Smooth muscle cell (in vitro differentiated cells): ENCODE measurements at regions not wholly inside any gene's neighbourhood (a gene's known extent, or its start where the extent isn't known, plus 50 kb on each side); places are given as distances from the start of the nearest gene placed in this dataset.

Experiments used
- DNase-seq: peaks from one replicate; lab custom pipeline; 2025; ENCODE audit not compliant: unreplicated experiment; lab: John Stamatoyannopoulos, UW
- H2AFZ ChIP-seq: fragments of 200-600 bp; sonication (generic); 2 replicates; pipeline ENCODE4 v1.6.0; 2016; ENCODE audit warnings: antibody characterized with exemption, low read depth, mild to moderate bottlenecking
- H3F3A ChIP-seq: fragments of 200-600 bp; sonication (generic); 2 replicates; pipeline ENCODE4 v1.6.0; 2017; ENCODE audit warnings: antibody characterized with exemption, low read depth
- H3K27ac ChIP-seq: fragments of 200-600 bp; sonication (generic); 2 replicates; pipeline ENCODE4 v1.5.1; 2016; ENCODE audit warnings: low read depth, mild to moderate bottlenecking
- H3K27me3 ChIP-seq: fragments of 200-600 bp; sonication (generic); 2 replicates; pipeline ENCODE4 v1.6.1; 2016; ENCODE audit warnings: low read depth, mild to moderate bottlenecking
- H3K36me3 ChIP-seq: fragments of 200-600 bp; sonication (generic); 2 replicates; pipeline ENCODE4 v1.5.1; 2016; ENCODE audit warnings: low read depth
- H3K4me1 ChIP-seq: fragments of 200-600 bp; sonication (generic); 2 replicates; pipeline ENCODE4 v1.5.1; 2016; ENCODE audit warnings: low read depth
- H3K4me2 ChIP-seq: fragments of 200-600 bp; sonication (generic); 2 replicates; pipeline ENCODE4 v1.6.0; 2016; ENCODE audit warnings: mild to moderate bottlenecking
- H3K4me3 ChIP-seq: fragments of 200-600 bp; sonication (generic); 2 replicates; pipeline ENCODE4 v1.5.1; 2016; ENCODE audit warnings: mild to moderate bottlenecking
- H3K79me2 ChIP-seq: fragments of 200-600 bp; sonication (generic); 2 replicates; pipeline ENCODE4 v1.6.0; 2016; ENCODE audit warnings: low read depth, mild to moderate bottlenecking
- H3K9ac ChIP-seq: fragments of 200-600 bp; sonication (generic); 2 replicates; pipeline ENCODE4 v1.6.0; 2016; ENCODE audit warnings: low read depth
- H3K9me3 ChIP-seq: fragments of 200-600 bp; sonication (generic); replicated peaks from 2 replicates; pipeline ENCODE4 v1.5.1; 2016; ENCODE audit warnings: low read depth
- H4K20me1 ChIP-seq: fragments of 200-600 bp; sonication (generic); 2 replicates; pipeline ENCODE4 v1.6.0; 2016; ENCODE audit warnings: low read depth
- WGBS: methylation state at CpG from one replicate; pipeline ENCODE4 v1.1.7; 2016; ENCODE audit warnings: low lambda C conversion rate; 5-methylcytosine and 5-hydroxymethylcytosine counted together
- TF ChIP-seq, protein P1 (sequence below): fragments of 200-600 bp; sonication (generic); IDR thresholded peaks from 2 replicates; pipeline ENCODE4 v1.5.1; 2017; ENCODE audit warnings: borderline replicate concordance, mild to moderate bottlenecking, antibody characterized with exemption; ENCODE audit not compliant: insufficient read depth, poor library complexity, severe bottlenecking

GRCh38 chr9:28001096-28001495 lies 427.8 kb upstream of the C9orf72 start:
- no peak for DNase-seq
- H4K20me1 ChIP-seq = no peaks in the 10 kb centered on the region
- no peak overlapping the region for H2AFZ ChIP-seq
- H3K27ac ChIP-seq = no peak overlapping the region
- no peaks in the 10 kb centered on the region for H3K36me3 ChIP-seq
- no peaks in the 10 kb centered on the region for H3F3A ChIP-seq
- no peaks in the 10 kb centered on the region for H3K9me3 ChIP-seq
- no peak overlapping the region for H3K4me2 ChIP-seq
- TF ChIP-seq, protein P1, sequence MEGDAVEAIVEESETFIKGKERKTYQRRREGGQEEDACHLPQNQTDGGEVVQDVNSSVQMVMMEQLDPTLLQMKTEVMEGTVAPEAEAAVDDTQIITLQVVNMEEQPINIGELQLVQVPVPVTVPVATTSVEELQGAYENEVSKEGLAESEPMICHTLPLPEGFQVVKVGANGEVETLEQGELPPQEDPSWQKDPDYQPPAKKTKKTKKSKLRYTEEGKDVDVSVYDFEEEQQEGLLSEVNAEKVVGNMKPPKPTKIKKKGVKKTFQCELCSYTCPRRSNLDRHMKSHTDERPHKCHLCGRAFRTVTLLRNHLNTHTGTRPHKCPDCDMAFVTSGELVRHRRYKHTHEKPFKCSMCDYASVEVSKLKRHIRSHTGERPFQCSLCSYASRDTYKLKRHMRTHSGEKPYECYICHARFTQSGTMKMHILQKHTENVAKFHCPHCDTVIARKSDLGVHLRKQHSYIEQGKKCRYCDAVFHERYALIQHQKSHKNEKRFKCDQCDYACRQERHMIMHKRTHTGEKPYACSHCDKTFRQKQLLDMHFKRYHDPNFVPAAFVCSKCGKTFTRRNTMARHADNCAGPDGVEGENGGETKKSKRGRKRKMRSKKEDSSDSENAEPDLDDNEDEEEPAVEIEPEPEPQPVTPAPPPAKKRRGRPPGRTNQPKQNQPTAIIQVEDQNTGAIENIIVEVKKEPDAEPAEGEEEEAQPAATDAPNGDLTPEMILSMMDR = no peak
- H3K4me1 ChIP-seq = no peaks in the 10 kb centered on the region
- H3K4me3 ChIP-seq = no peak overlapping the region
- no peak overlapping the region for H3K9ac ChIP-seq
- WGBS = 34% methylated on average over 1 of the region's 1 CpG
- H3K27me3 ChIP-seq = no peaks in the 10 kb centered on the region
- no peaks in the 10 kb centered on the region for H3K79me2 ChIP-seq

DNA sequence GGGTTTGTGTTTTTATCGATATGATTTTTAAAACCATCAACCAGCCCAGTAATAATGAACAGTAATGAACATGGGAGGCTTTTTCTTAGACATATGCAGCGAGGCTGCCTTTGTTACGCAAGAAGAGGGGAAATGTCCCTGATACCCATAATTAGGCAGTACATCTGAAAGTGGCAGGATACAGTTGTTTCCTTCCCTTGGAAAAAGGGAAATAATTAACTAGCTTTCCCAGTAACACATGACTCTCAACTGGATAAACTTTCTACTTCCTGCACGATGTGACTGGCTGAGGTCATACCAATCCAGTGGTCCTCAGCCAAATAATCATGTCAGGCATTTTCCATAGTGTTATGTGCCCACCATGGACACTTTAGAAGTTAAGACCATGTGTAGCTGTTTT lies 431.6 kb upstream of the C9orf72 start:
- Histone ChIP-seq H3K4me3 (no peak overlapping the region), H3K79me2 (no peaks in the 10 kb centered on the region), H3K4me1 (no peaks in the 10 kb centered on the region), H3K27me3 (no peaks in the 10 kb centered on the region), H3K36me3 (no peaks in the 10 kb centered on the region), H3K27ac (no peak overlapping the region), H3K9me3 (no peaks in the 10 kb centered on the region), H4K20me1 (no peaks in the 10 kb centered on the region), H2AFZ (no peak overlapping the region), H3K9ac (no peak overlapping the region), H3K4me2 (no peak overlapping the region), H3F3A (no peaks in the 10 kb centered on the region)
- 95% methylated on average over 4 of the region's 4 CpGs for WGBS
- DNase-seq = no peak
- TF ChIP-seq, protein P1 = no peak

DNA sequence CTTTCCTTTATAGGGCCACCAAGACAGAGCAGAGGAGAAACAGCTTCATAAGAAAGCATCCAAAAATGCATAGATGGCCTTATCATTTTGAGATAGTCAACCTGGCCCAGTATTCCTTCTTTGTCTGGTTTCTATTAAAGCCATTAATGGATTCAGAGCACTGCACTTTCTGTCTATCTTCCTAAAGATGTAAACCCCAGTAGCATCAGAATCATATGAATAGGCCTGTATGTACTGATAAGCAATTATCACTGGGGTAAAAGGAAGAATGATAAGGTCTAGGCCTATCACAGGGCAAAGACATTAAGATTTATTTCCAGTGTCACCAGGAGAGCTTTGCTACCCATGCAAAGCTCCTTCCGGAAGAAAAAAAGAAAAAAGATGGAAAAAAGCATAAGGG lies 432.5 kb upstream of the C9orf72 start:
- whole genome bisulfite sequencing = 64% methylated on average over 1 of the region's 1 CpG
- H3K36me3 ChIP-seq = no peaks in the 10 kb centered on the region
- H4K20me1 ChIP-seq = no peaks in the 10 kb centered on the region

More for the DNA sequence above, 432.5 kb upstream of the C9orf72 start:
- H3K4me2 ChIP-seq = no peak overlapping the region
- H3K4me3 ChIP-seq = no peak overlapping the region
- no peak overlapping the region for H3K27ac ChIP-seq
- H3F3A ChIP-seq = no peaks in the 10 kb centered on the region
- H3K79me2 ChIP-seq = no peaks in the 10 kb centered on the region
- no peaks in the 10 kb centered on the region for H3K27me3 ChIP-seq
- H3K4me1 ChIP-seq = no peaks in the 10 kb centered on the region
- no peak overlapping the region for H3K9ac ChIP-seq
- no peak for DNase-seq
- H3K9me3 ChIP-seq = no peaks in the 10 kb centered on the region
- TF ChIP-seq, protein P1 = no peak
- no peak overlapping the region for H2AFZ ChIP-seq
